IPS-15b (cell line): ENCODE measurements at regions not wholly inside any gene's neighbourhood (a gene's known extent, or its start where the extent isn't known, plus 50 kb on each side); places are given as distances from the start of the nearest gene placed in this dataset.

Source experiments
- H3K27me3 ChIP-seq: one replicate; pipeline ENCODE4 v1.6.1; 2013; ENCODE audit warnings: low read length; ENCODE audit not compliant: control insufficient read depth, insufficient read depth
- H3K36me3 ChIP-seq: one replicate; pipeline ENCODE4 v1.6.1; 2013; ENCODE audit warnings: low read length; ENCODE audit not compliant: control insufficient read depth, insufficient read depth
- H3K4me1 ChIP-seq: one replicate; pipeline ENCODE4 v1.6.1; 2013; ENCODE audit warnings: mild to moderate bottlenecking, low read length; ENCODE audit not compliant: control insufficient read depth, insufficient read depth
- H3K4me3 ChIP-seq: one replicate; pipeline ENCODE4 v1.5.1; 2013; ENCODE audit warnings: low read depth, low read length
- H3K9ac ChIP-seq: one replicate; pipeline ENCODE4 v1.6.1; 2013; ENCODE audit warnings: low read depth, mild to moderate bottlenecking, low read length
- H3K9me3 ChIP-seq: one replicate; pipeline ENCODE4 v1.6.1; 2013; ENCODE audit warnings: mild to moderate bottlenecking, low read length; ENCODE audit not compliant: control insufficient read depth, insufficient read depth

DNA sequence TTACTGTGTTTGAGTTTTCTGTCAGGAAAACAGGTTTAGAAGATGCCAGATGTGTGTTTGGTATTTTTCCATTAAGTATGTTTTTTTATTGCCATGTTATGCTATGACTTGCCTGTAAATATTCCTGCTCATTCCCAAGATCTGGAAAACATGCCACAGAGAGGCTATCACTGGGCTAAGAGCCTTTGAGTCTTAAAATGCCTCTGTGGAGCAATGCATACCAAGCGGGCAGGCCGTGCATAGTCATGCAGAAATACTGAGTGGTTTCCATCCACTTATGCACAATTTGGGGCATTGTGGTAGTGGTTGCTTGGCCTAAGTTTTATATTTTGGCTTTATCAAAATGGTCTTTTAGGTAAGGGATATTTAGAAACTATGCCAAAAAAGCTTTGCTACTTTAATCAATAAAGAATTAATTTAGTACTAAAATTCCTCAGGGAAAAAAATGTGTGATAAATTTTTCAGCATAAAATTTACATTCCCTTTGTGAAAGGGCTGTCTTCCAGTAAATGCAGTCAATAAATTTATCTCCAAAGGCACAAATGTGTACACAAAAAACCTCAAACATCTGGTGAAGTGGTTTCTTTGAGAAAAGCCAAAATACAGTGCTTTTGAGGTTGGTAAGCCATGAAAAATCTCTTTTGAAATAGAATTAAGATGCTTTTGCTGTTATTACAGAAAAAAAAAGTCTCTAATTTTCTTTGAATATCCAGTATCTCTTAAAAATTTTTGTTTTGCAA lies 341.3 kb upstream of the FBXO33 start:
- no peak overlapping the region for H3K4me3 ChIP-seq
- no peaks in the 10 kb centered on the region for H3K36me3 ChIP-seq
- H3K27me3 ChIP-seq, result no peaks in the 10 kb centered on the region
- H3K9ac ChIP-seq, result no peak overlapping the region
- no peaks in the 10 kb centered on the region for H3K9me3 ChIP-seq
- no peaks in the 10 kb centered on the region for H3K4me1 ChIP-seq

- Histone ChIP-seq H3K36me3 (no peaks in the 10 kb centered on the region), H3K4me3 (no peak overlapping the region), H3K4me1 (no peaks in the 10 kb centered on the region), H3K27me3 (no peaks in the 10 kb centered on the region), H3K9ac (no peak overlapping the region), H3K9me3 (no peaks in the 10 kb centered on the region)
Measured at GRCh38 chr14:39772627-39773026, 340.4 kb upstream of the FBXO33 start.

DNA sequence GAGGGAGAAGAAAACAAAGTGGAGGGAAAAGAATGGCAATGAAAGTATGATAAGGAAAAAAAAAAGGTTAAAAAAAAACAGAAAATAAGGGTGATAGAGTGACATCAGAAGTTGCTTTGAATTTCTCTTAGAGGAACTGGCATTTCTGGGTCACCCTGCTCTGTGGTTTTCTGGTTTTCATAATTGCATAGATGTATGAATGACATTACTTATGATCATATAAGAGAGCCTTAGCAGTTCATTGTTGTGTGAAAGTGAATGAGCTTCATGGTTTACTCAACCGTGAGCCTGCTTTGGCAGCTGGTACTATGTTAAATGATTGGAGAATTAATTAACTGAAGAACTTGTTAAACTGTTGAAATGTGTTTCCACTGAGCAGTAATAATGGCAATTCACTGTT lies 336.4 kb upstream of the FBXO33 start:
- H3K36me3 ChIP-seq, result no peaks in the 10 kb centered on the region
- no peak overlapping the region for H3K4me3 ChIP-seq
- H3K9ac ChIP-seq, result no peak overlapping the region
- no peaks in the 10 kb centered on the region for H3K27me3 ChIP-seq
- no peaks in the 10 kb centered on the region for H3K4me1 ChIP-seq
- no peaks in the 10 kb centered on the region for H3K9me3 ChIP-seq

GRCh38 chr14:39766397-39767000 lies 334.3 kb upstream of the FBXO33 start:
- no peaks in the 10 kb centered on the region for H3K9me3 ChIP-seq
- H3K4me1 ChIP-seq, result no peaks in the 10 kb centered on the region
- no peak overlapping the region for H3K4me3 ChIP-seq
- H3K9ac ChIP-seq, result no peak overlapping the region
- no peaks in the 10 kb centered on the region for H3K27me3 ChIP-seq
- no peaks in the 10 kb centered on the region for H3K36me3 ChIP-seq

DNA sequence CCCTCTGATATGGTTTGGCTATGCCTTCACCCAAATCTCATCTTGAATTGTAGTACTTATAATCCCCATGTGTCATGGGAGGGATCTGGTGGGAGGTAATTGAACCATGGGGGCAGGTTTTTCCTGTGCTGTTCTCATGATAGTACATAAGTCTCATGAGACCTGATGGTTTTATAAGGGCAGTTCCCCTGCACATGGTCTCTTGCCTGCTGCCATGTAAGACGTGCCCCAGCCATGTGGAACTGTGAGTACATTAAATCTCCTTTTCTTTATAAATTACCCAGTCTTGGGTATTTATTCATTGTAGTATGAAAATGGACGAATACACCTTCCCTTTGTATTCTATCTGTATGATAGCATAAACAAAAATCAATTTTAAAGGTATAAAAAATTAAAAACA lies 333.4 kb upstream of the FBXO33 start:
- Histone ChIP-seq H3K36me3 (no peaks in the 10 kb centered on the region), H3K4me1 (no peaks in the 10 kb centered on the region), H3K9me3 (no peaks in the 10 kb centered on the region), H3K9ac (no peak overlapping the region), H3K4me3 (no peak overlapping the region), H3K27me3 (no peaks in the 10 kb centered on the region)

- H3K4me3 ChIP-seq, result no peak overlapping the region
Measured at GRCh38 chr14:39763402-39763890, 331.2 kb upstream of the FBXO33 start.

GRCh38 chr14:39762576-39763401 lies 330.6 kb upstream of the FBXO33 start:
- Histone ChIP-seq H3K9me3 (no peaks in the 10 kb centered on the region), H3K27me3 (no peaks in the 10 kb centered on the region), H3K36me3 (no peaks in the 10 kb centered on the region), H3K9ac (no peak overlapping the region), H3K4me1 (no peaks in the 10 kb centered on the region), H3K4me3 (no peak overlapping the region)

More at GRCh38 chr14:39763402-39763890, 331.2 kb upstream of the FBXO33 start:
- no peaks in the 10 kb centered on the region for H3K9me3 ChIP-seq
- H3K27me3 ChIP-seq, result no peaks in the 10 kb centered on the region
- no peaks in the 10 kb centered on the region for H3K36me3 ChIP-seq
- no peaks in the 10 kb centered on the region for H3K4me1 ChIP-seq
- H3K9ac ChIP-seq, result no peak overlapping the region

GRCh38 chr14:39755269-39755878 lies 323.1 kb upstream of the FBXO33 start:
- Histone ChIP-seq H3K36me3 (no peaks in the 10 kb centered on the region), H3K9me3 (no peaks in the 10 kb centered on the region), H3K9ac (no peak overlapping the region), H3K4me3 (no peak overlapping the region), H3K4me1 (no peaks in the 10 kb centered on the region), H3K27me3 (no peaks in the 10 kb centered on the region)

GRCh38 chr14:39740454-39740853 lies 308.2 kb upstream of the FBXO33 start:
- Histone ChIP-seq H3K9me3 (no peaks in the 10 kb centered on the region), H3K9ac (no peak overlapping the region), H3K27me3 (no peaks in the 10 kb centered on the region), H3K4me1 (no peaks in the 10 kb centered on the region), H3K4me3 (no peak overlapping the region), H3K36me3 (no peaks in the 10 kb centered on the region)

- no peaks in the 10 kb centered on the region for H3K9me3 ChIP-seq
- H3K4me3 ChIP-seq, result no peak overlapping the region
- no peaks in the 10 kb centered on the region for H3K27me3 ChIP-seq
- H3K36me3 ChIP-seq, result no peaks in the 10 kb centered on the region
- H3K4me1 ChIP-seq, result no peaks in the 10 kb centered on the region
- H3K9ac ChIP-seq, result no peak overlapping the region
Measured at GRCh38 chr14:39739796-39740195, 307.6 kb upstream of the FBXO33 start.

DNA sequence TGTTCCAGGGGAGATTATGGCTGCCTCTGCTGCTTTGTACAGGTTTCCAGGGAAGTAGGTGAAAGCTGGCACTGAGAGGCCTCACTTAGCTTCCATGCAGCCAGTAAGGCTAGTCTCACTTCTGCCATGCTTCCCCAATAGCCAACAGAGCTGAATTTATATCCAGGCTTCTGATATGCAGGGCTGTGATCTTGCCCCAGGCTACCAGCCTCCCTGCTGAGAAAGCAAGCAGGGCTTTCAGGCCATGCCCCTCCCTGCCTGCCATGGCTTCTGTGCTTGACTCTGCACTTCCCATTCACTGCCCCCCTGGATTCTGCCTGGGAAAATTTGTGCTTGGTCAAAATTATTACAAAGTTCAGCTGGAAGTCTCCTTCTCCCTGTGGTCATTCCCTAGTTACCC lies 302.1 kb upstream of the FBXO33 start:
- no peaks in the 10 kb centered on the region for H3K27me3 ChIP-seq
- H3K36me3 ChIP-seq, result peaks cover 3% of the 10 kb centered on the region
- H3K9me3 ChIP-seq, result no peaks in the 10 kb centered on the region
- H3K4me1 ChIP-seq, result peaks cover 7% of the 10 kb centered on the region
- H3K4me3 ChIP-seq, result no peak overlapping the region
- H3K9ac ChIP-seq, result no peak overlapping the region
